Stimulated activated CD8-positive, alpha-beta memory T cell treated with anti-CD3 and anti-CD28 coated beads, Interleukin-4, amount 100 ng/mL, for 24 hours (primary cell): ENCODE measurements at regions not wholly inside any gene's neighbourhood (a gene's known extent, or its start where the extent isn't known, plus 50 kb on each side); places are given as distances from the start of the nearest gene placed in this dataset.
"Not testable (repeated sequence)": the region's sequence is repeated elsewhere in the genome, so short reads cannot be mapped to it uniquely, and the experiment has no call there.

Experiments used
- DNase-seq: peaks from one replicate; pipeline ENCODE4 v3.0.0-alpha.2; 2020; ENCODE audit warnings: low read depth

GRCh38 chr3:30471066-30471465, 135.3 kb upstream of the TGFBR2 start:
- DNase-seq: no peak

DNA sequence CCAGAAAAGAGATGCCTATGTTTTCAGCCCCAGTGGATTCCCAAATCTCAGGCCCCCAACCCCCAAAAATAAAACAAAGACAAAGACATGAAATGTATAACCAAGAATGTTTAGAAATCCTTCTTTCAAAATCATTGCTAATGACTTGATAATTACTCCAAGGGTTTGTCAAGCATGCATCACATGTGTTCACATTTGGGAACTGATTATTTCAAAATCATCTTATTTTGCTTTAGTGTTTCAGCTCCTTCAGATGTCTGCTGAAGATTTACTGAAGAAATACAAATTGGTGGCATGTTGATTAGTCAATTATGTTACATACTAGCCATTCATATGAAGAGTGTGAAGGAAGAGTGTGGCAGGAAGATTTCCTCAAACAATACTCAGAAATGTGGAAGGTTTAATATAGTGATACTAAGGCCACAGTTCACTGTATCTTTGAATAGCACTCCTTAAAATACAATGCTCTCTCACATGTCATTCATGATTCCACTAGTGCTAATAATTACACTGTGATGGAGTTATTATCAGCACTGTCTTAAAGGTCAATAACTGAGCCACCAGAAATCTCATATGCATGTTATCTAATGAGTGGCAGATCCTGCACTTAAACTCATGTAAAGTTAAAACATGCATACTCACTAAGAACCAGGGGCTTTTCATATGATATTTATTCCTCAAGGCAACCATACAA, 134.5 kb upstream of the TGFBR2 start:
- no peak for DNase-seq

- DNase-seq: no peak
Measured at GRCh38 chr3:30473374-30474051, 132.9 kb upstream of the TGFBR2 start.

GRCh38 chr3:30474371-30474770, 132.0 kb upstream of the TGFBR2 start:
- DNase-seq: no peak

DNA sequence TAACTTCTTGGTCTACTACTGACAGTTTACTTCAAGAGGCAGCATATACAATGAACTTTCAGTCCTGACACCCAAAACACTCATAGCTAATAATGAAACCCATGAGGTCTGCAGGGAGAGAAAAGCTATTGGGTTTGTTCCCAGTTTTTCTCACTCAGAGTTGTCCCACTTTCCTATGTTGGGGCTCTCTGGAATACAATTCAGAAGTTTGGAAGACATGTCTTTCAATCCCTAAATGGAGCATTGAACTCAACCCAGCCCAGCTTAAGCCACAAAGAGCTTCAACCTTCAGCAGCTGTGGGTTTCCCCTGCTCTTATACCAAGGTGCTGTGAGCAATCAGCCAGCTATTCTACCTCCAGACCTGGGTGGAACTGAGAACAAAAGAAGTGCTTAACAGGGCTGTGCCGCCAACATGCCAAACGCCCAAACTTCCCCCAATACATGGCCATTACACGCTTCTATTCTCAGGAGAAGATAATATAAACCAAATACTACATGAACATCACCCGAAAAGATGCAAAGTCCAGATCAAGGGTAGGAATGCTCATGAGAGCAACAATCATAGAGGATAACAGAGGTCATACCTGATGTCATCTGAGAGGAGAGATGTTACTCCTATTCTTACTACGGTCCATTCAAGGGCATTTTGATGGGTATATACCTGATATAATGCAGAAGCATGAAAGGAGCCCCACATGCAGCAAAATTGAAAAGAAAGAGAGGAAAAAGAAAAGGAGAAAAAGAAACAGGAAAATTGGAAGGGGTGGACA, 131.2 kb upstream of the TGFBR2 start:
- DNase-seq: no peak

DNA sequence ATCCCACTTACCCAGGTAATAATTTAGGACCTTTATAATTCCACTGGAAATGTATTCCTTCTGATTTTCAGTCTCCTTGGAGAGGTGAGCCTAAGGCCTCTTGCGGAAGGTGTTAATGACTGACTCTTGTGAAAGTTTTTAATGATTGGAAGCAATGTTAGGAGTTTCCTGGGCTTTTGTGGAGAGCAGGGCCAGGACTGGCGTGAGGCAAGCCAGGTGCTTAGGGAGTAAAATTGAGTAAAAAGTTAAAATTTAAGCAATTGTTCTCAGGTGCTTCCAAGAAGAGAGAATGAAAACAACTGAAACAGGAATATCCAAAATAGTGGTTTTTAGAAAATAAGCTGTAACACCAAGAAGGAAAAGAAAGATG, 130.6 kb upstream of the TGFBR2 start:
- no peak for DNase-seq

DNA sequence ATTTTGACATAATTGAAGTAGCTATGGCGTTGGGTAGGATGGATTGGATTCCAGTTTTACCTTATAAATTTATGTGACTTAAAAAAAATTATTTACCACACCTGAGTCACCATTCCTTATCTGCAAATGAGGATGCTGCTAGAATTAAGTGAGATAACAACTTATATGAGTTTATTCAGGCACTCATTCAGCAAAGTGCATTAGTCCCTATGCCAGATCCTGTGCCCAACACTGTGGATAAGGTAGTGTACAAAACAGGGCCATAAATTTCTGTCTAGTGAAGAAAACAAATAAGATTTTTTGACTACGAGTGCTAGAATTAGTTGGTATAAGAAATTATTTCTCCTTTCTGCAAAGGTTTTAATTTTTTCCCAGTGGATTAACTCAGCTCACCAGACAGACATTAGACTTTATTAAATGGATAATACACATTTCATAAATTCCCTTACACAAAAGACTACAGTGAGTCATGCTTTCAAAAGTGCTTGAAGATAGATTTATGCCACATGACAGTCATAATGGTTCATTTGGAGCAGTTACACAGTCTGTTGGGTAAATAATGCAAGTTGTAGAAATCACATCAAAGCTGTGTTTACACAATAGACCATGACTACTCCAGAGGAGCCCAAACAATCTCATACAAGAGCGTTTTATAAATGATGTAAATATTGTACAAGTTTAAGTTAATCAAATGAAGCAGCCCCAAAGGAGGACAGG, 129.9 kb upstream of the TGFBR2 start:
- no peak for DNase-seq

- DNase-seq: no peak
Measured at GRCh38 chr3:30477149-30477921, 129.1 kb upstream of the TGFBR2 start.

GRCh38 chr3:30479737-30480136, 126.7 kb upstream of the TGFBR2 start:
- DNase-seq: not testable (repeated sequence)

DNA sequence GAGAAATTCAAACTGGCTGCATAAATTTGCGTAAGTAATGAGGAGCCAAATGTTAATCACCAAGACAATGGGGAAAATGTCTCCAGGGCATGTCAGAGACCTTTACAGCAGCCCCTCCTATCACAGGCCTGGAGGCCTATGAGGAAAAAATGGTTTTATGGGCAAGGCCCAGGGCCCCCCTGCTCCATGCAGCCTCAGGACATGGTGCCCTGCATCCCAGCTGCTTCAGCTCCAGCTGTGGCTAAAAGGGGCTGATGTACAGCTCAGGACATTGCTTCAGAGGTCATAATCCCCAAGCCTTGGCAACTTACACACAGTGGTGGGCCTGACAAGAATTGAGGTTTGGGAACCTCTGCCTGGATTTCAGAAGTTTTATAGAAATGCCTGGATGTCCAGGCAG, 126.2 kb upstream of the TGFBR2 start:
- not testable (repeated sequence) for DNase-seq

- no peak for DNase-seq
Measured at GRCh38 chr3:30480587-30480986, 125.8 kb upstream of the TGFBR2 start.

GRCh38 chr3:30481241-30481640, 125.2 kb upstream of the TGFBR2 start:
- no peak for DNase-seq

- DNase-seq: not testable (repeated sequence)
Measured at GRCh38 chr3:30484229-30484628, 122.2 kb upstream of the TGFBR2 start.

DNA sequence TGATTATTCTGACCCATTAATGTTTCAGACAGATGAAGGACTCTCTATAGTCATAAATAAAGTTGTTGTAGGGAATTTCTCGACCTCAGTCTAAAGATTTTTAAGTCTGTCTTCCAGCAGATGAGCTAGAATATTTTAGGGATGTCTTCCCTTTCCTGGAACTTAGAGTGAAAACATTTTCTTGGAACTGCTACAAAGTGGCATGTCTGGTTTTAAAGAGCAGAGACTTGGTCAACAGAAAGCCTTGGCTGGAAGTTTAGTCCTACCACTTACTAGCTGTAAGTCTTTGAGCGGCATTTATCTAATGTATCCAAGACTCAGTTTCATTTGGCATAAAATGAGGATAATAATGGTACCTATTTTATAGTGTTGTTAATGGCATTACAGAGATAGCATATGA, 120.0 kb upstream of the TGFBR2 start:
- no peak for DNase-seq

DNA sequence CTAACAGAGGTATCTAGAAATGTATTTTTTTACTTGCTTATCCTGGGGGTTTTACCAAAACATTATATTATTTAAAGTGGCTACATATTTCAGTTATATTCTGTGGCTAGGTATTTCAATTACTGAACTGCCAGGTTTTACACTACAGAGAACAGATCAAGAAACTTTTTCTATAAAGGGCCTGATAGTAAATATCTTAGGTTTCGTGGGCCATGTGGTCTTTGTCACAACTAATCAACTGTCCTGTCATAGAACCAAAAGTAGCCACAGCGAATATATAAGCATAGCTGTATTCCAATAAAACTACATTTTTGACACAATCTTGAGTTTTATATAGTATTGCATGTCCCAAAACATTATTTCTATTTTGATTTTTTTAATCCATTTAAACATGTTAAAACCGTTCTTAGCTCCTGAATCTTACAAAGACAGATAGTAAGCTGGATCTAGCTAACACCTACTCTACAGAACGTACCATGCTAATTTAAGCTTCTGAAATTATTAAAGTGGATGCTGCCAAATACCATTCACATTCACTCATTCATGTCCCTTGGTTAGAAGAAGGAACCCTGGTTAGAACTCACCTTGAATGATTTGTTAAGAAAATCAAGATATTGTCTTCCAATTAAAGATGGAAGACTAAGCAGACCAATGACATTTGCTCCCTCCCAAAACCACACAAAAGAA, 118.2 kb upstream of the TGFBR2 start:
- no peak for DNase-seq

DNA sequence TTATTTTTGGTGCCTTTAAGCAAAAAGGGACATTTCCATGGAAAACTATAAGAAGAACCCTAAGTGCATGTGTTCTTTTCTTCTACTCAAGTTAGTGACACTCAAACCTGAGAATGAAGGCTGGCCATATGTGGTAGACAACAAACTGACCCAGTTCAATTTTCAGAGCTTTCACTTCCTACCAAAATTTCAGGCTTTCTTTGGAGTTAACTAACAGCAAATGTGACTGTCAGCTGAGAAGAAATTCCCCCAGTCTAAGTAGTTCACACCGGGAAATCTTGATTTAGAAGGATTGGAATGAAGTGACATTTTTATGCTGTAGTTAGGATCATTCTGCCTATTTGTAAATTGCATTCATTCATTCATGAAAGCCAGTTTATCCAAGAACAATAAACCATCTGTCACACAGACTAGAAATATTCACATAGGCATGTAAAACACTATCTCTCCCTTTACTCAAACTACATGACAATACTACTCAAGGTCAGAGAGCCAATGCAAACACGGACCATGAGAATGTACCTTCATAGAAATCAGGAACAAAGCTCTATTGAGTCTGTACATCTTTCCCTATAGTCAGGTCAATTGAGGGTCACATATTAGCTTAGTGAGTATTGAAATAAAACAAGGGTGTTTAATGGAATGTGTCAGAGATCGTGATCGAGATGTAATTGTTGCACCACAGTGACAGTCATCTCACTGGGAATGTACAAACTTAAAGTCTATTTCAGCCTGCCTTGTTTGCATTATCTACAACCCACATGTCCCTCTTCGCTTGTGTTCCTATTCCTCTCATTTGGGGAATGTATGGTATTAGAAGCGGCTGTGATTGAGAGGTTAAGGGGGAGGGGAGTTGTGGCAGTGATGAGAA, 113.8 kb upstream of the TGFBR2 start:
- DNase-seq: no peak

- DNase-seq: no peak
Measured at GRCh38 chr3:30493911-30494311, 112.5 kb upstream of the TGFBR2 start.

- DNase-seq: no peak
Measured at GRCh38 chr3:30495172-30496065, 111.0 kb upstream of the TGFBR2 start.
